HG02970 (cell line): ENCODE measurements at regions not wholly inside any gene's neighbourhood (a gene's known extent, or its start where the extent isn't known, plus 50 kb on each side); places are given as distances from the start of the nearest gene placed in this dataset.

ENCODE experiments used
- ATAC-seq: cut with Tn5 transposase; IDR thresholded peaks from one replicate; pipeline ENCODE4 v1.9.1; 2021; ENCODE audit warnings: mild to moderate bottlenecking, moderate library complexity, moderate number of reproducible peaks; ENCODE audit not compliant: unreplicated experiment, low FRiP score

GRCh38 chr2:186068139-186068801 is 329.7 kb downstream of the FSIP2 start:
- no peak for ATAC-seq

- no peak for ATAC-seq
Observed at GRCh38 chr2:186069676-186070075, 331.1 kb downstream of the FSIP2 start.

GRCh38 chr2:186085226-186085625 is 346.6 kb downstream of the FSIP2 start:
- no peak for ATAC-seq

- ATAC-seq: no peak
Observed at GRCh38 chr2:186093174-186093573, 354.6 kb downstream of the FSIP2 start.

GRCh38 chr2:186098821-186099220 is 360.2 kb downstream of the FSIP2 start:
- ATAC-seq: no peak

DNA sequence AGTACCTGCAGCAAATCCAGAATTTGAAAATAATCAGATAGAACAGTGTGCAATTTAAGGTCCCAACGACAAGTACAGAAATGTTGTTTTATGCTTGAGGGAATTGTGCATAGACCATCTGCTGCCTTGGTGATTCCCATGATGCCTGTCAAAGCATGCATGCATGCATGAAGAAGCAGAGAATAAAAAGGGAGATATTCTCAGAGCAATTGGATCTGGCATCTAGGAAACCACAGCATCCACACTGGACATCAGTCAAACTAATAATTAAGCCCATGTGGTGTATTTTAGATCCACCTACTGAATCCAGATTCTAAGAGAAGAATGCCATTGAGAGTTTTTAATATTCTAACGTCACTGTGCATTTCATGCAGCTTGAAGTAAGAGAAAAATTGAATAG is 361.2 kb downstream of the FSIP2 start:
- no peak for ATAC-seq

DNA sequence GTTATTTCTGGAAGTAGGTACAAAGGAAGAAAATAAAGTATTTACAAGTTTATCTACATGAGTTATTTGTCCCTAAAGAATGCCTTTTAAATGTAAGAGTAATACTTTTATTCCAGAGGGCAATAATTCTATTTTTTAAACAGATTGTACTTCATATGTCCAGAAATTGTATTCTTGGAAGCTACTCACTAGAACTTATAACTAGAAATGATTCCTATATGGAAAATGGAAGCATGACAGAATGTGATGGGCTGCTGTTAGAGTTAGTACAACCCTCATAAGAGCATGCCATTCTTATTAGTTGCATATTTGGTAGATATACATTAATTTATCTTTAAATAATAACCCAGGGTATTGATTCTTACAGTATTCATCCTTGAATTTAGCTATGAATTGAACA is 362.0 kb downstream of the FSIP2 start:
- no peak for ATAC-seq

- ATAC-seq: no peak
Observed at GRCh38 chr2:186101616-186102015, 363.0 kb downstream of the FSIP2 start.

DNA sequence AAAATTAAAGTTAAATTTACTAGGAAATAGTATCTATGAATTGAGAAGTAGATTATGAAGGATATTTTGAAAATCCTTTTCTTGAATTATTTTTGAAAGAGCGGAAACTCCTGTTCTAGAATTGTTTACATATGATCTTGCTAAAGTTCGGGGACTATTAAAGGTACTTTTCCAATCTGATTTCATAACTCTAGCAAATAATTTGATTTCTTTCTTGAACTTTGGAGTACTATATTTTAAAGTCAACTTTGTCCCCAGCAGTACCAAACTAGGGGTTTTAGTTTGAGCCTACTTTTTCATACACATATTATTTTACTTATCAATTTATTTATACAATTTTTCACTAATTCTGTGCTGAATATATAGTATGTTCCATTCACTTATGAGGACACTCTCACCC is 364.7 kb downstream of the FSIP2 start:
- ATAC-seq: no peak

DNA sequence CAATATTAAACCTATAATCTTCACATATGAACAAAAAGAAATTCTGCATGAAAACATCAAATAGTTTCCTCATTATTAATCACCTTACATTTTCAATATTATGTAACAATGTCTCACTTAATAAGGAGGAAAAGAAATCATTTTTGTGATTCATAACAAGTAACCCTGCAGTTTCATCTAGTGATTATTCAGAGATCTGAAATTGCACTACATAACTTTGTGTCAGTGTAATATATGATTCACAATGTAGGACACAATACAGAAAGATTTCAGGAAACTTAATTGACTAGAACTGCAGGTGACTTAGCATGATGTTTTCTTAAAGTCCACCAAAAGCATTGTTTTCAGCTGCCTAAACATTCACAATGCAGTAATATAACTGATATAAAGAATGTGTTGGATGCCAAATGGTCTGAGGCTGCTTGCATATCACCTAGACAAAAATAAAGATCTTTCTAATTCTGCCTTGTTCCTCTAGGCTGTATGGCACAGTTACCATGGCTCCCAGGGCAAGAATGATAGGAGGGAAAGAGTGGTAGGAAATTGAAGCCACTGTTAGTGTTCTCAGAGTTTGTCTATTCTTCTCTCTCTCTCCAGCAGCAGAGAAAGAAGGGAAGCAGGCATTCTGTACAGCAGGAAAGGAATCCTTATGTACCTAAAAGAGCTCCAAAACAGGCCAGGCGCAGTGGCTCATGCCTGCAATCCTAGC is 366.6 kb downstream of the FSIP2 start:
- no peak for ATAC-seq

DNA sequence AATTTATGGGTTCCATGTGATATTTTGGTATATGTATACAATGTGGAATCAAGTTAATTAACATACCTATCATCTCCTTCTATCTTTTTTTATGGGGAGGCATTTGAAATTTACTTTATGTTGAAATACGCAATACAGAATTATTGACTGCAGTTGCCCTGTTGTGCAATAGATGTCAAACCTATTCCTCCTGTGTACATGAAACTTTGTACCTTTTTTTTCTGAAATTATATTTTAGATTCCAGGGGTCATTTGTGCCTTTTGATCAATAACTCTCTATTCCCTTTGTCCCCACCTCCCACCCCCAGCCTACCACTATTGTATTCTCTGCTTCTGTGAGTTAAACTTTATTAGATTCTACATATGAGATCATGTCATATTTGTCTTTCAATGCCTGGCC is 369.9 kb downstream of the FSIP2 start:
- ATAC-seq: no peak

GRCh38 chr2:186113284-186113683 is 372.8 kb upstream of the ZC3H15 start:
- no peak for ATAC-seq

GRCh38 chr2:186125156-186125555 is 360.9 kb upstream of the ZC3H15 start:
- no peak for ATAC-seq

DNA sequence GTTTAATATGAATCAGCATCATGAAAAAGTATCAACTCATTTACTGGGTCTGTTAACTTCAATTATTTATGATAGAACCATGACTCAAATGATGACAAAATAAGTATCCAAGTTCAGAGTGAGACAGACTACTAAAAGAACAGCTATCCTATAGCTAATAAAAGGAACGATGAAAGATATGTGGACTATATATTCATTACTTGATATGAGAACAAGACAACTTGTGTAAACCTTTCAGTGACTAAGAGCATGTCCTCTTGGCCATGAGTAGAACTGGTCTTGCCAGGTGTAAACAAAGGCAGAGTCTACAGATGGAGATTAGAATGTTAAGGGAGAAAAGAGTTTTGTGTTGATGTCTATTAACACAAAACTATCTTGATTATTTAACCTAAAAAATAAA is 360.4 kb upstream of the ZC3H15 start:
- no peak for ATAC-seq

GRCh38 chr2:186126181-186126580 is 359.9 kb upstream of the ZC3H15 start:
- no peak for ATAC-seq

DNA sequence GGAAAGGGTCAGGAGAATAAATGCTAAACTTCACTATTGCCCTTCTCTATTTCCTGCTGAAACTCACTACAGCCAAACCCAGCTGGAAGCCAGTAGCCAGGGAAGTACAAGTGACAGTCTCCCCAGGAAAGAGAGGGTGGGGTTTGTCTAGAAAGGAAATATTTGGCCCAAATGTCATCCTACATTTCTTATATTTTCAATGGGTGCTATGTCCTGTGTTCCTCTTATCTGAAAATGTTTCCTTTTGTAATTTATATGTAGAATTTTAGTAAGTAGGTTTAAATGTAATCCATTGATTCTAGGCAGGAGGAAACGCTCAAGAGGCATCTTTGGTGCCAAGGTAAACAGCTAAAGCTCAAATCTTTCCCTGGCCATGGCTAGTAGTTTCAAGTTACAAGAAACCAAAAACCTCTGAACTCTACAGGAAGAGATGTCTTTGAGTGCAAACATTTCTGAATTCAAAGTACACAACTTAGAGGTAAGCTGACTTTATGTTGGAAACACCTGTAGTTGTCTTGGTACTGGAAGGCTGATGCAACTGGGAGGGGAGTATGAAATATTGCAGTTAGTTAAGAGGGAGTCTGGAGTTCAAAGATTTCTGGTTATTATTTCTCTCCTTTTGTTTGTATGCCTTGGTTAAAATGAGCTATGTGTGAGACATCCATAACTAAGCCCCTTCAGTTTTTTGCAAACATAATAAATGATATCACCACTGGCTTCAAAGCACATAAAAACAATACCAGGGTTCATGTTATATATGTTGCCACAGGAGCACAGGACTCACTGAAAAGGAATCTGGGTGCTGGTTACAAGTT is 356.1 kb upstream of the ZC3H15 start:
- no peak for ATAC-seq

- ATAC-seq: no peak
Observed at GRCh38 chr2:186130748-186131641, 355.1 kb upstream of the ZC3H15 start.

DNA sequence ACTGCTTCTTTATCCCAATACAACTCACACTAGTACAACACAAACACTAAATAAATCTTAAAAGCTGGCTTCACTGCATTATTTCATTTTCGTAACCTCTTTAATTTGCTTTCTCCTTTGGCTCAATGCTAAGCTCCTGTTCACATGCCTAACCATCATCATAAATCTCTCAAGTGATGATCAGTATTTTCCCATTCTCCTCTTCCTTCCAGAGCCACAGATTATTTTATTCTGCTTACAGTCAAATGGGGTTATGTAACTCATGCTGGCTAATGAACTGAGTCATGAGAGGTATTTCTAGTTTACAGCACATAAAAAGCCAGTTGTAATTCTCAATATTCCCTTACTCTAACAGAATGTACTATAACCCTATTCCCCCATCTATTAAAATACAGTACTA is 350.4 kb upstream of the ZC3H15 start:
- ATAC-seq: no peak

DNA sequence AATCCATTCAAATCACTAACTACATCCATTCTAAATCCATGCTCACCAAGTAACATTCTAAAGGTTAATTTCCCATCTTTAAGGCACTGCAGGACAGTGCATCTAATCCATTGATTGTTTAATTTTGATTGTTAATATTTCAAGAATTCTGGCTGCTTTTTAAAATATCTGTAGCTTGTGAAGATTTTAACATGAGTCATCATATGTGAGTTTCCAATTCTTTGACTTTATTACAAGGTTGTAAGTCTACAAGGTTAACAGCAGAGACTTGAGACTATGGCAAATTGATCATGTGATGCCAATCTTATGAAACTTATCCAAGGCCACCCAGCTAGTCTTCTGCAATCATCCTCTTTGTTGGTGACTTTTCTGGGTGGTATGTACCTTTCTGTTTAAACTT is 349.2 kb upstream of the ZC3H15 start:
- no peak for ATAC-seq

DNA sequence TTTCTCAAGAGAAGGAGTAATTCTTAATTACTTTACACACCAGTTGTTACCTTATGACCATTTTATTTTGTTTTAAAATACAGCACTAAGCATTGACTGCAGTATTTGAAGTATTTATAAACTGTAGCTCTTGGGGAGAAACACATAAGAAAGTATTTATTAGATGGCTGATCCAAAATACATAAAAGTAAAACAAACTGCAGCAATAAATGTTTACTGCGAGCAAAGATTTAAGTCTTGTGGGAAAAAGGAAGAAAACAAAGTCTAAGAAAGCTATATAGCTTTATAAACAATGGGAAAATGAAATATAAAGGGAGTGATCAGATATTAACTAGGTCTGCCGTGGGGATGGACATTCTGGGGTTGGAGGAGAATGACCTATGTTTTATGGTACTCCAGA is 347.2 kb upstream of the ZC3H15 start:
- no peak for ATAC-seq

GRCh38 chr2:186159101-186159500 is 327.0 kb upstream of the ZC3H15 start:
- ATAC-seq: no peak
